ENCODE measurements at regions not wholly inside any gene's neighbourhood (a gene's known extent, or its start where the extent isn't known, plus 50 kb on each side); places are given as distances from the start of the nearest gene placed in this dataset.

GRCh38 chr1:115196296-115196695 is 107.0 kb upstream of the TSPAN2 start:
- no peak overlapping the region for H4K91ac ChIP-seq (ENCODE audit: low read length)
- no peak overlapping the region for H4K8ac ChIP-seq (ENCODE audit: low read length)
- 100% methylated on average over 1 of the region's 1 CpG for WGBS
- H3K4me3 ChIP-seq (ENCODE audit: insufficient read depth in 1 of 2, low read depth in 1 of 2, low read length in 2 of 2), result no peak overlapping the region
- no peak overlapping the region for H3K4ac ChIP-seq (ENCODE audit: low read depth in 1 of 2, low read length in 2 of 2)
- H3K4me1 ChIP-seq (ENCODE audit: control insufficient read depth, insufficient read depth, low read depth, low read length), result no peaks in the 10 kb centered on the region
- H3K9me3 ChIP-seq (ENCODE audit: control insufficient read depth, low read length), result peaks cover under 1% of the 10 kb centered on the region
- no peak overlapping the region for H3K14ac ChIP-seq (ENCODE audit: low read length in 2 of 2)
- H2BK15ac ChIP-seq (ENCODE audit: low read depth, poor library complexity, severe bottlenecking), result no peak overlapping the region
- no peak for DNase-seq
- no peaks in the 10 kb centered on the region for H3K36me3 ChIP-seq (ENCODE audit: control insufficient read depth in 1 of 2, insufficient read depth in 2 of 2, low read depth in 1 of 2, low read length in 2 of 2)
- H3K9ac ChIP-seq (ENCODE audit: low read length), result no peak overlapping the region
- no peak overlapping the region for H3K4me2 ChIP-seq (ENCODE audit: low read length, poor library complexity, severe bottlenecking)
- H2BK12ac ChIP-seq (ENCODE audit: low read length in 2 of 2), result no peak overlapping the region
- H3K27me3 ChIP-seq (ENCODE audit: control insufficient read depth in 1 of 2, insufficient read depth in 1 of 2, low read length in 2 of 2), result no peaks in the 10 kb centered on the region
- no peak overlapping the region for H3K18ac ChIP-seq (ENCODE audit: low read depth in 1 of 2, low read length in 2 of 2)
- no peak overlapping the region for H2AK5ac ChIP-seq (ENCODE audit: low read length, severe bottlenecking)
- H2AFZ ChIP-seq (ENCODE audit: low read depth, low read length), result no peak overlapping the region
- no peak overlapping the region for H2BK120ac ChIP-seq (ENCODE audit: low read depth, low read length)
- no peak overlapping the region for H3K27ac ChIP-seq (ENCODE audit: low read length, poor library complexity, severe bottlenecking)
- H3K23ac ChIP-seq (ENCODE audit: low read length in 2 of 2), result no peak overlapping the region
- H2BK5ac ChIP-seq (ENCODE audit: low read depth, low read length, poor library complexity, severe bottlenecking), result no peak overlapping the region
- no peaks in the 10 kb centered on the region for H3K79me1 ChIP-seq (replicated peaks; ENCODE audit: low read length, poor library complexity, severe bottlenecking)

- H3K9ac ChIP-seq (ENCODE audit: low read length), result no peak overlapping the region
- no peak for DNase-seq
- H3K23ac ChIP-seq (ENCODE audit: low read length in 2 of 2), result no peak overlapping the region
- no peaks in the 10 kb centered on the region for H3K79me1 ChIP-seq (replicated peaks; ENCODE audit: low read length, poor library complexity, severe bottlenecking)
- no peak overlapping the region for H3K4me2 ChIP-seq (ENCODE audit: low read length, poor library complexity, severe bottlenecking)
- no peak overlapping the region for H3K14ac ChIP-seq (ENCODE audit: low read length in 2 of 2)
- no peak overlapping the region for H2BK12ac ChIP-seq (ENCODE audit: low read length in 2 of 2)
- no peak overlapping the region for H2BK15ac ChIP-seq (ENCODE audit: low read depth, poor library complexity, severe bottlenecking)
- H3K9me3 ChIP-seq (ENCODE audit: control insufficient read depth, low read length), result no peaks in the 10 kb centered on the region
- no peak overlapping the region for H3K27ac ChIP-seq (ENCODE audit: low read length, poor library complexity, severe bottlenecking)
- H2BK120ac ChIP-seq (ENCODE audit: low read depth, low read length), result no peak overlapping the region
- H2BK5ac ChIP-seq (ENCODE audit: low read depth, low read length, poor library complexity, severe bottlenecking), result no peak overlapping the region
- no peak overlapping the region for H3K18ac ChIP-seq (ENCODE audit: low read depth in 1 of 2, low read length in 2 of 2)
- 70% methylated on average over 2 of the region's 2 CpGs for WGBS
- no peak overlapping the region for H3K4ac ChIP-seq (ENCODE audit: low read depth in 1 of 2, low read length in 2 of 2)
- H4K8ac ChIP-seq (ENCODE audit: low read length), result no peak overlapping the region
- H2AK5ac ChIP-seq (ENCODE audit: low read length, severe bottlenecking), result no peak overlapping the region
- H3K27me3 ChIP-seq (ENCODE audit: control insufficient read depth in 1 of 2, insufficient read depth in 1 of 2, low read length in 2 of 2), result no peaks in the 10 kb centered on the region
- H2AFZ ChIP-seq (ENCODE audit: low read depth, low read length), result no peak overlapping the region
- H4K91ac ChIP-seq (ENCODE audit: low read length), result no peak overlapping the region
- H3K36me3 ChIP-seq (ENCODE audit: control insufficient read depth in 1 of 2, insufficient read depth in 2 of 2, low read depth in 1 of 2, low read length in 2 of 2), result no peaks in the 10 kb centered on the region
- peaks cover 2% of the 10 kb centered on the region for H3K4me1 ChIP-seq (ENCODE audit: control insufficient read depth, insufficient read depth, low read depth, low read length)
- no peak overlapping the region for H3K4me3 ChIP-seq (ENCODE audit: insufficient read depth in 1 of 2, low read depth in 1 of 2, low read length in 2 of 2)
Measured at GRCh38 chr1:115194506-115194905, 105.2 kb upstream of the TSPAN2 start.

GRCh38 chr1:115193046-115193828 is 103.9 kb upstream of the TSPAN2 start:
- no peak overlapping the region for H3K14ac ChIP-seq (ENCODE audit: low read length in 2 of 2)
- no peak overlapping the region for H3K4me3 ChIP-seq (ENCODE audit: insufficient read depth in 1 of 2, low read depth in 1 of 2, low read length in 2 of 2)
- no peaks in the 10 kb centered on the region for H3K27me3 ChIP-seq (ENCODE audit: control insufficient read depth in 1 of 2, insufficient read depth in 1 of 2, low read length in 2 of 2)
- H3K36me3 ChIP-seq (ENCODE audit: control insufficient read depth in 1 of 2, insufficient read depth in 2 of 2, low read depth in 1 of 2, low read length in 2 of 2), result no peaks in the 10 kb centered on the region
- no peak overlapping the region for H2BK5ac ChIP-seq (ENCODE audit: low read depth, low read length, poor library complexity, severe bottlenecking)
- H3K4me1 ChIP-seq (ENCODE audit: control insufficient read depth, insufficient read depth, low read depth, low read length), result peaks cover 7% of the 10 kb centered on the region
- no peak overlapping the region for H2AK5ac ChIP-seq (ENCODE audit: low read length, severe bottlenecking)
- no peak overlapping the region for H3K4ac ChIP-seq (ENCODE audit: low read depth in 1 of 2, low read length in 2 of 2)
- no peak for DNase-seq
- no peak overlapping the region for H3K23ac ChIP-seq (ENCODE audit: low read length in 2 of 2)
- H2BK120ac ChIP-seq (ENCODE audit: low read depth, low read length), result no peak overlapping the region
- H3K4me2 ChIP-seq (ENCODE audit: low read length, poor library complexity, severe bottlenecking), result no peak overlapping the region
- no peak overlapping the region for H2BK15ac ChIP-seq (ENCODE audit: low read depth, poor library complexity, severe bottlenecking)
- no peak overlapping the region for H4K91ac ChIP-seq (ENCODE audit: low read length)
- H2AFZ ChIP-seq (ENCODE audit: low read depth, low read length), result no peak overlapping the region
- H3K9ac ChIP-seq (ENCODE audit: low read length), result no peak overlapping the region
- H3K9me3 ChIP-seq (ENCODE audit: control insufficient read depth, low read length), result no peaks in the 10 kb centered on the region
- no peak overlapping the region for H4K8ac ChIP-seq (ENCODE audit: low read length)
- H3K79me1 ChIP-seq (replicated peaks; ENCODE audit: low read length, poor library complexity, severe bottlenecking), result no peaks in the 10 kb centered on the region
- no peak overlapping the region for H3K27ac ChIP-seq (ENCODE audit: low read length, poor library complexity, severe bottlenecking)
- H3K18ac ChIP-seq (ENCODE audit: low read depth in 1 of 2, low read length in 2 of 2), result no peak overlapping the region
- H2BK12ac ChIP-seq (ENCODE audit: low read length in 2 of 2), result no peak overlapping the region
- WGBS, result 79% methylated on average over 3 of the region's 3 CpGs

- WGBS, result 98% methylated on average over 7 of the region's 7 CpGs
- H2BK15ac ChIP-seq (ENCODE audit: low read depth, poor library complexity, severe bottlenecking), result no peak overlapping the region
- H3K27ac ChIP-seq (ENCODE audit: low read length, poor library complexity, severe bottlenecking), result no peak overlapping the region
- H3K4me2 ChIP-seq (ENCODE audit: low read length, poor library complexity, severe bottlenecking), result no peak overlapping the region
- no peak overlapping the region for H2BK12ac ChIP-seq (ENCODE audit: low read length in 2 of 2)
- no peaks in the 10 kb centered on the region for H3K36me3 ChIP-seq (ENCODE audit: control insufficient read depth in 1 of 2, insufficient read depth in 2 of 2, low read depth in 1 of 2, low read length in 2 of 2)
- H2AK5ac ChIP-seq (ENCODE audit: low read length, severe bottlenecking), result no peak overlapping the region
- H3K14ac ChIP-seq (ENCODE audit: low read length in 2 of 2), result no peak overlapping the region
- H3K4ac ChIP-seq (ENCODE audit: low read depth in 1 of 2, low read length in 2 of 2), result no peak overlapping the region
- H4K8ac ChIP-seq (ENCODE audit: low read length), result no peak overlapping the region
- no peak overlapping the region for H2BK120ac ChIP-seq (ENCODE audit: low read depth, low read length)
- no peak overlapping the region for H3K23ac ChIP-seq (ENCODE audit: low read length in 2 of 2)
- no peak for DNase-seq
- H4K91ac ChIP-seq (ENCODE audit: low read length), result no peak overlapping the region
- H3K79me1 ChIP-seq (replicated peaks; ENCODE audit: low read length, poor library complexity, severe bottlenecking), result no peaks in the 10 kb centered on the region
- no peak overlapping the region for H2AFZ ChIP-seq (ENCODE audit: low read depth, low read length)
- H3K27me3 ChIP-seq (ENCODE audit: control insufficient read depth in 1 of 2, insufficient read depth in 1 of 2, low read length in 2 of 2), result no peaks in the 10 kb centered on the region
- H3K18ac ChIP-seq (ENCODE audit: low read depth in 1 of 2, low read length in 2 of 2), result no peak overlapping the region
- H3K4me3 ChIP-seq (ENCODE audit: insufficient read depth in 1 of 2, low read depth in 1 of 2, low read length in 2 of 2), result no peak overlapping the region
- H3K9ac ChIP-seq (ENCODE audit: low read length), result no peak overlapping the region
- H3K9me3 ChIP-seq (ENCODE audit: control insufficient read depth, low read length), result no peaks in the 10 kb centered on the region
- no peak overlapping the region for H2BK5ac ChIP-seq (ENCODE audit: low read depth, low read length, poor library complexity, severe bottlenecking)
- peaks cover 7% of the 10 kb centered on the region for H3K4me1 ChIP-seq (ENCODE audit: control insufficient read depth, insufficient read depth, low read depth, low read length)
Measured at GRCh38 chr1:115192200-115192767, 103.0 kb upstream of the TSPAN2 start.

All from mesenchymal stem cell (in vitro differentiated cells and primary cell).